H9 (cell line): ENCODE measurements at regions not wholly inside any gene's neighbourhood (a gene's known extent, or its start where the extent isn't known, plus 50 kb on each side); places are given as distances from the start of the nearest gene placed in this dataset.

ENCODE experiments used
- DNase-seq: peaks from one replicate; pipeline ENCODE4 v3.0.0-alpha.2; 2017
- H2AFZ ChIP-seq: one replicate; pipeline ENCODE4 v1.6.1; 2013; ENCODE audit warnings: mild to moderate bottlenecking, low read length, control low read depth, moderate library complexity
- H2AK5ac ChIP-seq: 2 replicates; pipeline ENCODE4 v1.6.1; 2013; ENCODE audit warnings: low read length, control low read depth, mixed read lengths; ENCODE audit not compliant: insufficient read length
- H2BK120ac ChIP-seq: one replicate; pipeline ENCODE4 v1.6.1; 2013; ENCODE audit warnings: low read depth, mild to moderate bottlenecking, low read length, control low read depth, inconsistent platforms; ENCODE audit not compliant: poor library complexity, severe bottlenecking
- H2BK12ac ChIP-seq: 2 replicates; pipeline ENCODE4 v1.6.1; 2013; ENCODE audit warnings: low read length, control low read depth, mixed read lengths, low read depth; ENCODE audit not compliant: insufficient read length
- H2BK15ac ChIP-seq: 2 replicates; pipeline ENCODE4 v1.6.1; 2013; ENCODE audit warnings: low read depth, low read length, control low read depth
- H2BK20ac ChIP-seq: one replicate; pipeline ENCODE4 v1.6.1; 2013; ENCODE audit warnings: low read depth, mild to moderate bottlenecking, low read length, control low read depth, inconsistent platforms; ENCODE audit not compliant: poor library complexity, severe bottlenecking
- H2BK5ac ChIP-seq: 2 replicates; pipeline ENCODE4 v1.6.1; 2013; ENCODE audit warnings: low read length, control low read depth, mixed read lengths; ENCODE audit not compliant: insufficient read length
- H3K14ac ChIP-seq: 2 replicates; pipeline ENCODE4 v1.6.1; 2013; ENCODE audit warnings: low read length, control low read depth; ENCODE audit not compliant: insufficient read depth
- H3K18ac ChIP-seq: 2 replicates; pipeline ENCODE4 v1.6.1; 2013; ENCODE audit warnings: low read depth, mild to moderate bottlenecking, mixed read lengths, low read length, control low read depth; ENCODE audit not compliant: insufficient read length
- H3K23ac ChIP-seq: 2 replicates; pipeline ENCODE4 v1.6.1; 2013; ENCODE audit warnings: low read length, control low read depth, mixed read lengths, low read depth; ENCODE audit not compliant: insufficient read length
- H3K23me2 ChIP-seq: 2 replicates; pipeline ENCODE4 v1.6.1; 2013; ENCODE audit warnings: low read depth, mild to moderate bottlenecking, mixed read lengths, low read length, control low read depth; ENCODE audit not compliant: insufficient read length, poor library complexity, severe bottlenecking
- H3K27ac ChIP-seq: 2 replicates; pipeline ENCODE4 v1.5.1; 2013; ENCODE audit warnings: low read length, control low read depth, mixed read lengths, low read depth; ENCODE audit not compliant: insufficient read length
- H3K27me3 ChIP-seq: 2 replicates; pipeline ENCODE4 v1.6.1; 2013; ENCODE audit warnings: low read length, control low read depth, inconsistent platforms; ENCODE audit not compliant: insufficient read depth
- H3K4ac ChIP-seq: 2 replicates; pipeline ENCODE4 v1.6.1; 2013; ENCODE audit warnings: low read depth, mild to moderate bottlenecking, control low read depth, inconsistent platforms, low read length, moderate library complexity
- H3K4me1 ChIP-seq: 2 replicates; pipeline ENCODE4 v1.6.1; 2013; ENCODE audit warnings: low read length, control low read depth, inconsistent platforms; ENCODE audit not compliant: insufficient read depth
- H3K4me2 ChIP-seq: 2 replicates; pipeline ENCODE4 v1.6.1; 2013; ENCODE audit warnings: low read length, control low read depth, mixed read lengths; ENCODE audit not compliant: insufficient read length, insufficient read depth
- H3K56ac ChIP-seq: 2 replicates; pipeline ENCODE4 v1.6.1; 2013; ENCODE audit warnings: low read depth, mild to moderate bottlenecking, mixed read lengths, low read length, control low read depth; ENCODE audit not compliant: insufficient read length
- H3K79me1 ChIP-seq: 2 replicates; pipeline ENCODE4 v1.6.1; 2013; ENCODE audit warnings: low read depth, mild to moderate bottlenecking, moderate library complexity, low read length, control low read depth, inconsistent platforms; ENCODE audit not compliant: insufficient read depth, poor library complexity, severe bottlenecking
- H3K79me2 ChIP-seq: 2 replicates; pipeline ENCODE4 v1.6.1; 2013; ENCODE audit warnings: low read length, control low read depth, inconsistent platforms; ENCODE audit not compliant: insufficient read depth
- H3K9ac ChIP-seq: 2 replicates; pipeline ENCODE4 v1.6.1; 2013; ENCODE audit warnings: low read length, control low read depth, mixed read lengths; ENCODE audit not compliant: insufficient read length; ENCODE audit errors: extremely low read depth
- H3K9me3 ChIP-seq: one replicate; pipeline ENCODE4 v1.6.1; 2013; ENCODE audit warnings: low read depth, low read length, inconsistent platforms; ENCODE audit not compliant: control insufficient read depth
- H3T11ph ChIP-seq: one replicate; pipeline ENCODE4 v1.6.1; 2013; ENCODE audit warnings: mild to moderate bottlenecking, low read length, control low read depth, inconsistent platforms
- H4K20me1 ChIP-seq: one replicate; pipeline ENCODE4 v1.6.1; 2013; ENCODE audit not compliant: control insufficient read depth, insufficient read length, insufficient read depth
- H4K5ac ChIP-seq: 2 replicates; pipeline ENCODE4 v1.6.1; 2013; ENCODE audit warnings: low read depth, mild to moderate bottlenecking, mixed read lengths, low read length, control low read depth; ENCODE audit not compliant: insufficient read length
- H4K8ac ChIP-seq: replicated peaks from 2 replicates; pipeline ENCODE4 v1.6.1; 2013; ENCODE audit warnings: low read length, control low read depth, mixed read lengths, low read depth; ENCODE audit not compliant: insufficient read length
- H4K91ac ChIP-seq: 2 replicates; pipeline ENCODE4 v1.6.1; 2013; ENCODE audit warnings: low read depth, mild to moderate bottlenecking, moderate library complexity, mixed read lengths, low read length, control low read depth; ENCODE audit not compliant: insufficient read length
- H3K27ac Mint-ChIP-seq, 3 experiments: 2 replicates in 2 of 3; 3 replicates in 1 of 3; pipeline ENCODE4 v1.8.0; 2020 to 2021; ENCODE audit warnings: mixed read lengths in 3 of 3, mild to moderate bottlenecking in 1 of 3, moderate library complexity in 1 of 3
- H3K27me3 Mint-ChIP-seq: 2 replicates; pipeline ENCODE4 v1.8.0; 2021; ENCODE audit warnings: low read depth, mild to moderate bottlenecking, moderate library complexity, mixed read lengths
- H3K36me3 Mint-ChIP-seq, 3 experiments: 2 replicates in 2 of 3; 3 replicates in 1 of 3; pipeline ENCODE4 v1.8.0; 2020 to 2021; ENCODE audit warnings: low read depth in 3 of 3, mixed read lengths in 3 of 3; ENCODE audit not compliant: insufficient read depth in 1 of 3
- H3K4me1 Mint-ChIP-seq, 2 experiments: 2 replicates each; pipeline ENCODE4 v1.8.0; 2020; ENCODE audit warnings: mixed read lengths in 2 of 2
- H3K4me3 Mint-ChIP-seq, 2 experiments: 2 replicates in 1 of 2; 3 replicates in 1 of 2; pipeline ENCODE4 v1.8.0; 2020 to 2021; ENCODE audit warnings: mild to moderate bottlenecking in 2 of 2, mixed read lengths in 2 of 2, moderate library complexity in 1 of 2
- H3K9me3 Mint-ChIP-seq, 2 experiments: 2 replicates in 1 of 2; 3 replicates in 1 of 2; pipeline ENCODE4 v1.8.0; 2020; ENCODE audit warnings: mild to moderate bottlenecking in 2 of 2, mixed read lengths in 2 of 2, moderate library complexity in 1 of 2
- WGBS: extraction: QIAGEN DNeasy Blood & Tissue Kit; methylation state at CpG from one replicate; pipeline ENCODE4 v1.1.7; 2013; ENCODE audit warnings: missing lambda C conversion rate, low lambda C conversion rate, mixed read lengths; ENCODE audit not compliant: insufficient read length; ENCODE audit errors: extremely low coverage; 5-methylcytosine and 5-hydroxymethylcytosine counted together
- TF ChIP-seq, protein P1 (sequence below): fragments of 200-600 bp; sonication (generic); conservative IDR thresholded peaks from 3 replicates; pipeline ENCODE4 v1.8.0; 2021; ENCODE audit warnings: antibody characterized with exemption, mild to moderate bottlenecking

DNA sequence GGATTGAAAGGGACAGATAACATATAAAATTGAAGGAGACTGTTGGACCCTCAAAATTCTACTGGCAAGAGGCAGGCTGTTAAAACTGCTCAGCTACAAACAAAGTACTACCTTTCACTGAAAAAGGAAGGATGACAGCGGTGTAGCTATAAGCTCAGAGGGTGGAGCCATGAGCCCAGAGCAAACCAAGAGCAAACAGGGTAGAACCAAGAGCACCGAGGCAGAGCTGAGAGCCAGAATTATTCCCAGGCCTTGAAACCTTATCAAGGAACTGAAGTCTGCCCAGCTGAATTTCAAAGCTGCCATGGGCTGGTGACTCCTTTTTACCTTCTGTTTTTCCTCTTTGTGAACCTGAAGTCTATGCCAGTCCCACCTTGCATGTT, 74.7 kb upstream of the SLC4A11 start:
- Mint-ChIP-seq H3K36me3 (peaks cover 2 to 18% (median 7%) of the 10 kb centered on the region in 3 experiments; a peak in 6 of 7 replicates), H3K27me3 (no peaks in the 10 kb centered on the region), H3K4me3 (no peak overlapping the region; a peak in 1 of 5 replicates), H3K9me3 (no peaks in the 10 kb centered on the region), H3K4me1 (no peaks in the 10 kb centered on the region), H3K27ac (no peak overlapping the region)
- Histone ChIP-seq H4K8ac (no peak overlapping the region), H3K9me3 (no peaks in the 10 kb centered on the region), H3K79me2 (no peaks in the 10 kb centered on the region), H3K4ac (no peak overlapping the region), H3K18ac (no peak overlapping the region), H3K56ac (no peak overlapping the region), H3K23ac (no peak overlapping the region), H3T11ph (no peak overlapping the region), H3K4me2 (no peak overlapping the region), H2AFZ (no peak overlapping the region), H2BK12ac (no peak overlapping the region), H3K14ac (no peak overlapping the region), H3K4me1 (no peaks in the 10 kb centered on the region), H3K27ac (no peak overlapping the region), H2AK5ac (no peak overlapping the region), H4K20me1 (no peaks in the 10 kb centered on the region), H2BK15ac (no peak overlapping the region), H3K79me1 (no peaks in the 10 kb centered on the region), H2BK120ac (no peak overlapping the region), H3K23me2 (no peaks in the 10 kb centered on the region), H4K5ac (no peak overlapping the region), H2BK20ac (no peak overlapping the region), H3K27me3 (no peaks in the 10 kb centered on the region), H3K9ac (no peak overlapping the region), H4K91ac (no peak overlapping the region), H2BK5ac (no peak overlapping the region)
- no peak for DNase-seq
- WGBS = no CpG with 5 or more reads among the region's 2 CpGs
- TF ChIP-seq, protein P1, sequence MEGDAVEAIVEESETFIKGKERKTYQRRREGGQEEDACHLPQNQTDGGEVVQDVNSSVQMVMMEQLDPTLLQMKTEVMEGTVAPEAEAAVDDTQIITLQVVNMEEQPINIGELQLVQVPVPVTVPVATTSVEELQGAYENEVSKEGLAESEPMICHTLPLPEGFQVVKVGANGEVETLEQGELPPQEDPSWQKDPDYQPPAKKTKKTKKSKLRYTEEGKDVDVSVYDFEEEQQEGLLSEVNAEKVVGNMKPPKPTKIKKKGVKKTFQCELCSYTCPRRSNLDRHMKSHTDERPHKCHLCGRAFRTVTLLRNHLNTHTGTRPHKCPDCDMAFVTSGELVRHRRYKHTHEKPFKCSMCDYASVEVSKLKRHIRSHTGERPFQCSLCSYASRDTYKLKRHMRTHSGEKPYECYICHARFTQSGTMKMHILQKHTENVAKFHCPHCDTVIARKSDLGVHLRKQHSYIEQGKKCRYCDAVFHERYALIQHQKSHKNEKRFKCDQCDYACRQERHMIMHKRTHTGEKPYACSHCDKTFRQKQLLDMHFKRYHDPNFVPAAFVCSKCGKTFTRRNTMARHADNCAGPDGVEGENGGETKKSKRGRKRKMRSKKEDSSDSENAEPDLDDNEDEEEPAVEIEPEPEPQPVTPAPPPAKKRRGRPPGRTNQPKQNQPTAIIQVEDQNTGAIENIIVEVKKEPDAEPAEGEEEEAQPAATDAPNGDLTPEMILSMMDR = no peak
